Trophoblast cell (in vitro differentiated cells and primary cell): ENCODE measurements at regions not wholly inside any gene's neighbourhood (a gene's known extent, or its start where the extent isn't known, plus 50 kb on each side); places are given as distances from the start of the nearest gene placed in this dataset.

Experiments
- DNase-seq, 2 donors: peaks; one replicate each; pipeline ENCODE4 v3.0.0-alpha.2; 2016
- H2AFZ ChIP-seq: 2 replicates; pipeline ENCODE4 v1.6.1; 2013; ENCODE audit warnings: low read length, moderate library complexity, mild to moderate bottlenecking; ENCODE audit not compliant: insufficient read depth, poor library complexity
- H2AK5ac ChIP-seq: 2 replicates; pipeline ENCODE4 v1.6.1; 2013; ENCODE audit warnings: mild to moderate bottlenecking, low read length
- H2BK120ac ChIP-seq: 2 replicates; pipeline ENCODE4 v1.6.1; 2013; ENCODE audit warnings: low read length, mild to moderate bottlenecking, moderate library complexity; ENCODE audit not compliant: insufficient read depth, poor library complexity
- H2BK12ac ChIP-seq: 2 replicates; pipeline ENCODE4 v1.6.1; 2013; ENCODE audit warnings: mild to moderate bottlenecking, low read length, moderate library complexity
- H2BK5ac ChIP-seq: 2 replicates; pipeline ENCODE4 v1.6.1; 2013; ENCODE audit warnings: low read length, low read depth, moderate library complexity, mild to moderate bottlenecking; ENCODE audit not compliant: poor library complexity
- H3K14ac ChIP-seq: 2 replicates; pipeline ENCODE4 v1.6.1; 2013; ENCODE audit warnings: mild to moderate bottlenecking, low read length
- H3K18ac ChIP-seq: 2 replicates; pipeline ENCODE4 v1.6.1; 2013; ENCODE audit warnings: mild to moderate bottlenecking, low read length
- H3K23ac ChIP-seq: 2 replicates; pipeline ENCODE4 v1.6.1; 2013; ENCODE audit warnings: low read length
- H3K27ac ChIP-seq: 2 replicates; pipeline ENCODE4 v1.5.1; 2013; ENCODE audit warnings: low read depth, mild to moderate bottlenecking, inconsistent platforms, low read length, moderate library complexity
- H3K27me3 ChIP-seq: 2 replicates; pipeline ENCODE4 v1.6.1; 2013; ENCODE audit warnings: inconsistent platforms, mild to moderate bottlenecking, low read length, moderate library complexity; ENCODE audit not compliant: insufficient read depth
- H3K36me3 ChIP-seq, 2 experiments: 1 replicate in 1 of 2; 2 replicates in 1 of 2; pipeline ENCODE4 v1.6.1; 2013; ENCODE audit warnings: low read length in 2 of 2, mild to moderate bottlenecking in 2 of 2, moderate library complexity in 1 of 2; ENCODE audit not compliant: insufficient read depth in 2 of 2, control insufficient read depth in 1 of 2
- H3K4ac ChIP-seq: 2 replicates; pipeline ENCODE4 v1.6.1; 2013; ENCODE audit warnings: low read depth, mild to moderate bottlenecking, low read length, moderate library complexity
- H3K4me1 ChIP-seq, 2 experiments: 1 replicate in 1 of 2; 2 replicates in 1 of 2; pipeline ENCODE4 v1.6.1; 2013; ENCODE audit warnings: low read length in 2 of 2, mild to moderate bottlenecking in 2 of 2, moderate library complexity in 1 of 2; ENCODE audit not compliant: insufficient read depth in 2 of 2, control insufficient read depth in 1 of 2
- H3K4me2 ChIP-seq: 2 replicates; pipeline ENCODE4 v1.6.1; 2013; ENCODE audit warnings: inconsistent platforms, mild to moderate bottlenecking, low read length, moderate library complexity
- H3K4me3 ChIP-seq: 2 replicates; pipeline ENCODE4 v1.5.1; 2013; ENCODE audit warnings: mild to moderate bottlenecking, low read depth, low read length, inconsistent platforms
- H3K79me1 ChIP-seq: one replicate; pipeline ENCODE4 v1.6.1; 2013; ENCODE audit warnings: low read length
- H3K79me2 ChIP-seq: 2 replicates; pipeline ENCODE4 v1.6.1; 2013; ENCODE audit warnings: low read length, mild to moderate bottlenecking; ENCODE audit not compliant: control insufficient read depth, insufficient read depth, poor library complexity
- H3K9ac ChIP-seq: 2 replicates; pipeline ENCODE4 v1.6.1; 2013; ENCODE audit warnings: mild to moderate bottlenecking, low read length
- H3K9me3 ChIP-seq: 2 replicates; pipeline ENCODE4 v1.6.1; 2013; ENCODE audit warnings: low read depth, mild to moderate bottlenecking, control low read depth, inconsistent platforms, low read length; ENCODE audit not compliant: insufficient read depth
- H4K12ac ChIP-seq: 2 replicates; pipeline ENCODE4 v1.6.1; 2013; ENCODE audit warnings: low read depth, mild to moderate bottlenecking, low read length, moderate library complexity
- H4K8ac ChIP-seq: 2 replicates; pipeline ENCODE4 v1.6.1; 2013; ENCODE audit warnings: low read depth, mild to moderate bottlenecking, low read length, moderate library complexity
- H4K91ac ChIP-seq: one replicate; pipeline ENCODE4 v1.6.1; 2013; ENCODE audit warnings: low read depth, mild to moderate bottlenecking, low read length, moderate library complexity
- WGBS: extraction: QIAGEN DNeasy Blood & Tissue Kit; methylation state at CpG from one replicate; pipeline ENCODE4 v1.1.7; 2013; ENCODE audit warnings: missing lambda C conversion rate; ENCODE audit not compliant: insufficient read length, insufficient coverage; ENCODE audit errors: extremely low coverage; 5-methylcytosine and 5-hydroxymethylcytosine counted together

DNA sequence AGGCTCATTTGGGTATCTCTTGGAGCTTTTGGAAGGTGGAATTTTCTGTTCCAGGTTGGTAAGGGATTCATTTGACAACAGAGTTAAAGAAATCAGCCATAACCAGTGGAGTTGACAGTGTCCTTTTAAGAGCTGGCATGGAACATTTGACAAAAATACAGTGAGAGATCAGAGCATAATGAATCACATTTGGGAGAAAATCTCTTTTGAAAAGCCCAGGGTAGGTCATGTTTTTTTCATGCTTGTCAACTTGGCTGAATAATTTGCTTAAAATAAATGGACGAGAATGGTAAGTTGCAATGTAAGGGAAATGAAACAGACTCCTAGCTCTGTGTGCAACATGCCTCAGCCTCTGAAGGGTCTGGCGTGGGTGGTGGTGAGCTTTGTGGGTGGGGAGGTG is 235.3 kb upstream of the N4BP1 start:
- H4K12ac ChIP-seq: no peak overlapping the region
- no peaks in the 10 kb centered on the region for H3K4me1 ChIP-seq
- no peak overlapping the region for H3K4me2 ChIP-seq
- H3K27me3 ChIP-seq: no peaks in the 10 kb centered on the region
- H2AK5ac ChIP-seq: no peak overlapping the region
- no peak overlapping the region for H3K14ac ChIP-seq
- H3K4me3 ChIP-seq: no peak overlapping the region
- H4K8ac ChIP-seq: no peak overlapping the region
- H3K23ac ChIP-seq: no peak overlapping the region
- H3K79me1 ChIP-seq: no peaks in the 10 kb centered on the region
- no peaks in the 10 kb centered on the region for H3K9me3 ChIP-seq
- H3K18ac ChIP-seq: no peak overlapping the region
- no peak overlapping the region for H3K9ac ChIP-seq
- H2BK5ac ChIP-seq: no peak overlapping the region
- no peaks in the 10 kb centered on the region for H3K79me2 ChIP-seq
- no peak overlapping the region for H2BK120ac ChIP-seq
- H2AFZ ChIP-seq: no peak overlapping the region
- H4K91ac ChIP-seq: no peak overlapping the region
- H3K4ac ChIP-seq: no peak overlapping the region
- H2BK12ac ChIP-seq: no peak overlapping the region
- no peaks in the 10 kb centered on the region for H3K36me3 ChIP-seq
- DNase-seq: no peak
- no peak overlapping the region for H3K27ac ChIP-seq
- WGBS: no CpG with 5 or more reads among the region's 2 CpGs

DNA sequence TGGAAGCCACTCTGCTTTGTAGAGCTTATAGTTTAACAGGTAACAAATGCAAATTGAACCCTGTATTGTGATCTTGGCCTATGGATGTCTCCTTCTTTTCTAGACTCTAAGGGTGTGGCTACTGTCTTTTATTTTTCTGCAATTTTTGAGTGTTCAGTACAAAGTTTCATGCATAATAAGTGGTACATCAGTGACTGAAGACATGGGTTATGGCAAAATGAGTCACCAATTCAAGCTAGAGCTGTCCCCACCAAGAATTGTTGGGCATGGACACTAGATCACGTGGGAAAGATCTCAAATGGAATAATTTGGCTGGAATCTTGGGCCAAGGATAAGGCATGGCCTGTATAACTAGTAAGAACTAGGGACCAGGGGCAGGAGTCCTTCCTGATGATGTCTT is 228.4 kb upstream of the N4BP1 start:
- Histone ChIP-seq H3K14ac (no peak overlapping the region), H3K79me1 (no peaks in the 10 kb centered on the region), H3K4me3 (no peak overlapping the region), H3K4ac (no peak overlapping the region), H3K27me3 (no peaks in the 10 kb centered on the region), H4K8ac (no peak overlapping the region), H2BK12ac (no peak overlapping the region), H2BK5ac (no peak overlapping the region), H2BK120ac (no peak overlapping the region), H3K4me2 (no peak overlapping the region), H2AFZ (no peak overlapping the region), H3K36me3 (no peaks in the 10 kb centered on the region), H3K9me3 (peaks cover 1% of the 10 kb centered on the region), H3K79me2 (no peaks in the 10 kb centered on the region), H3K23ac (no peak overlapping the region), H3K18ac (no peak overlapping the region), H4K12ac (no peak overlapping the region), H4K91ac (no peak overlapping the region), H3K4me1 (no peaks in the 10 kb centered on the region), H3K9ac (no peak overlapping the region), H3K27ac (no peak overlapping the region), H2AK5ac (no peak overlapping the region)
- DNase-seq: no peak
- WGBS: no CpG with 5 or more reads among the region's 1 CpG

DNA sequence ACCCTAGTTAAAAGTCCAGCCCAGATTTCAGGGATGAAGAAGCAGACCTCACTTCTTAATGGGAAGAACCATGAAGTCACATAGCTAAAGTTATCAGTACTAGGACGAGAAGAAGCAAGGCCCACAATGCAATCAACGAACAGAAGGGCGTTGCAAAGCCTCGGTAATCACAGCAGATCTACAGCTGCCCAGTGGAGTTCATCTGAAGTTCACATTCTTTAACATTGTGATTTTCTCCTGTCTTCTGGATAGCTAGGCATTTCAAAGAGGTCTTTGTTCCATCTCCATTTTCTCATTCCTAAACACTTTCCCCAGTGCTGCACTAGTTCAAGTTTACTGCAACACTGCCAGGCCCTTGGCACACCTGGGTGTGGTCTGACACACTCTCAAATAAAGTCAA is 226.7 kb upstream of the N4BP1 start:
- Histone ChIP-seq H3K9ac (no peak overlapping the region), H4K91ac (no peak overlapping the region), H2AFZ (no peak overlapping the region), H2AK5ac (no peak overlapping the region), H3K27me3 (no peaks in the 10 kb centered on the region), H2BK120ac (no peak overlapping the region), H3K79me1 (no peaks in the 10 kb centered on the region), H4K8ac (no peak overlapping the region), H3K18ac (no peak overlapping the region), H3K4me1 (no peaks in the 10 kb centered on the region), H2BK5ac (no peak overlapping the region), H3K9me3 (peaks cover 1% of the 10 kb centered on the region), H3K4me2 (no peak overlapping the region), H3K79me2 (no peaks in the 10 kb centered on the region), H3K14ac (no peak overlapping the region), H3K4me3 (no peak overlapping the region), H3K27ac (no peak overlapping the region), H3K4ac (no peak overlapping the region), H2BK12ac (no peak overlapping the region), H4K12ac (no peak overlapping the region), H3K23ac (no peak overlapping the region), H3K36me3 (no peaks in the 10 kb centered on the region)
- DNase-seq: no peak
- WGBS: no CpG with 5 or more reads among the region's 4 CpGs

DNA sequence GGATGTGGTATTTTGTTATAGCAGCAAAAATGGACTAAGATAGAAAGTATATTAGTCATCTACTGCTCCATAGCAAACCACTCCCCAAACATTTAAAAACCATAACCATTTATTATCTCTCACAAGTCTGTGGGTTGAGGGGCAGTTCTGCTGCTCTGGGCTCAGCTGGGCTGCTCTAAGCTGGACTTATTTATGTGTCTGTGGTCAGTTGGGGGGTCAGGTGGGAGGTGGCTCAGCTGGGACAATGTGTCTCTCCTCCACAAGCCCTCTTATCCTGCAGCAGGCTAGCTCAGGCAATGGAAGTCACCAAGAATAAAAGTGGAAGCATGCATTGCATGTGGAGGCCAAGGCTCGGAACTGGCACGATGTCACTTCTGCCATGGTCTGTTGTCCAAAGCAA is 226.1 kb upstream of the N4BP1 start:
- H3K27ac ChIP-seq: no peak overlapping the region
- H3K18ac ChIP-seq: no peak overlapping the region
- no peak overlapping the region for H3K23ac ChIP-seq
- H2BK120ac ChIP-seq: no peak overlapping the region
- H2BK5ac ChIP-seq: no peak overlapping the region
- no peak overlapping the region for H3K4me2 ChIP-seq
- H4K12ac ChIP-seq: no peak overlapping the region
- H3K4ac ChIP-seq: no peak overlapping the region
- H3K79me1 ChIP-seq: no peaks in the 10 kb centered on the region
- no peaks in the 10 kb centered on the region for H3K4me1 ChIP-seq
- no peak for DNase-seq
- no peak overlapping the region for H2AFZ ChIP-seq
- no peaks in the 10 kb centered on the region for H3K79me2 ChIP-seq
- H3K14ac ChIP-seq: no peak overlapping the region
- H3K36me3 ChIP-seq: no peaks in the 10 kb centered on the region
- H4K91ac ChIP-seq: no peak overlapping the region
- H4K8ac ChIP-seq: no peak overlapping the region
- no peaks in the 10 kb centered on the region for H3K27me3 ChIP-seq
- no peak overlapping the region for H3K4me3 ChIP-seq
- no peak overlapping the region for H2BK12ac ChIP-seq
- H3K9me3 ChIP-seq: peaks cover 1% of the 10 kb centered on the region
- WGBS: no CpG with 5 or more reads among the region's 2 CpGs
- no peak overlapping the region for H3K9ac ChIP-seq
- no peak overlapping the region for H2AK5ac ChIP-seq
